ENCODE measurements at regions not wholly inside any gene's neighbourhood (a gene's known extent, or its start where the extent isn't known, plus 50 kb on each side); places are given as distances from the start of the nearest gene placed in this dataset.
"Not testable (repeated sequence)": the region's sequence is repeated elsewhere in the genome, so short reads cannot be mapped to it uniquely, and the experiment has no call there.

- H3K9me3 ChIP-seq (replicated peaks; ENCODE audit: control insufficient read depth, low read depth, low read length); H3K4me3 ChIP-seq (ENCODE audit: low read length); H3K27me3 ChIP-seq (ENCODE audit: control insufficient read depth, insufficient read depth, low read length); DNase-seq; H3K27ac ChIP-seq (ENCODE audit: low read length); H3K36me3 ChIP-seq (ENCODE audit: control insufficient read depth, insufficient read depth, low read length); H3K4me1 ChIP-seq (ENCODE audit: control insufficient read depth, insufficient read depth, low read length): not testable (repeated sequence)
- no CpG with 5 or more reads among the region's 6 CpGs for WGBS (ENCODE audit: insufficient coverage)
These were observed 51.5 kb downstream of the PPIAL4A start for GRCh38 chr1:120941066-120941465.

GRCh38 chr1:120941836-120942217 lies 52.3 kb downstream of the PPIAL4A start:
- 0% methylated on average over 2 of the region's 12 CpGs for WGBS (ENCODE audit: insufficient coverage)
- DNase-seq; H3K36me3 ChIP-seq (ENCODE audit: control insufficient read depth, insufficient read depth, low read length); H3K27ac ChIP-seq (ENCODE audit: low read length); H3K9me3 ChIP-seq (replicated peaks; ENCODE audit: control insufficient read depth, low read depth, low read length); H3K4me1 ChIP-seq (ENCODE audit: control insufficient read depth, insufficient read depth, low read length); H3K27me3 ChIP-seq (ENCODE audit: control insufficient read depth, insufficient read depth, low read length): not testable (repeated sequence)
- H3K4me3 ChIP-seq (ENCODE audit: low read length), result peak overlapping the region; percentile 39

GRCh38 chr1:120942218-120942944 lies 52.8 kb downstream of the PPIAL4A start:
- H3K27me3 ChIP-seq (ENCODE audit: control insufficient read depth, insufficient read depth, low read length); H3K36me3 ChIP-seq (ENCODE audit: control insufficient read depth, insufficient read depth, low read length); H3K4me1 ChIP-seq (ENCODE audit: control insufficient read depth, insufficient read depth, low read length); H3K9me3 ChIP-seq (replicated peaks; ENCODE audit: control insufficient read depth, low read depth, low read length): not testable (repeated sequence)
- H3K4me3 ChIP-seq (ENCODE audit: low read length), result peak overlapping the region; percentile 39
- H3K27ac ChIP-seq (ENCODE audit: low read length), result peak overlapping the region; percentile 20
- DNase-seq, result peak; percentile 74
- WGBS (ENCODE audit: insufficient coverage), result under 1% methylated on average over 26 of the region's 34 CpGs

GRCh38 chr1:120942945-120943319 lies 53.4 kb downstream of the PPIAL4A start:
- H3K9me3 ChIP-seq (replicated peaks; ENCODE audit: control insufficient read depth, low read depth, low read length); H3K4me1 ChIP-seq (ENCODE audit: control insufficient read depth, insufficient read depth, low read length); H3K27ac ChIP-seq (ENCODE audit: low read length); H3K27me3 ChIP-seq (ENCODE audit: control insufficient read depth, insufficient read depth, low read length); DNase-seq; H3K36me3 ChIP-seq (ENCODE audit: control insufficient read depth, insufficient read depth, low read length); H3K4me3 ChIP-seq (ENCODE audit: low read length): not testable (repeated sequence)
- no CpG with 5 or more reads among the region's 9 CpGs for WGBS (ENCODE audit: insufficient coverage)

GRCh38 chr1:120944691-120945090 lies 55.1 kb downstream of the PPIAL4A start:
- H3K9me3 ChIP-seq (replicated peaks; ENCODE audit: control insufficient read depth, low read depth, low read length); H3K27ac ChIP-seq (ENCODE audit: low read length); DNase-seq; H3K27me3 ChIP-seq (ENCODE audit: control insufficient read depth, insufficient read depth, low read length); H3K36me3 ChIP-seq (ENCODE audit: control insufficient read depth, insufficient read depth, low read length); H3K4me1 ChIP-seq (ENCODE audit: control insufficient read depth, insufficient read depth, low read length); H3K4me3 ChIP-seq (ENCODE audit: low read length): not testable (repeated sequence)
- WGBS (ENCODE audit: insufficient coverage), result 91% methylated on average over 13 of the region's 20 CpGs

- H3K4me3 ChIP-seq (ENCODE audit: low read length); H3K27me3 ChIP-seq (ENCODE audit: control insufficient read depth, insufficient read depth, low read length); H3K27ac ChIP-seq (ENCODE audit: low read length); H3K4me1 ChIP-seq (ENCODE audit: control insufficient read depth, insufficient read depth, low read length); H3K36me3 ChIP-seq (ENCODE audit: control insufficient read depth, insufficient read depth, low read length); DNase-seq; H3K9me3 ChIP-seq (replicated peaks; ENCODE audit: control insufficient read depth, low read depth, low read length): not testable (repeated sequence)
- WGBS (ENCODE audit: insufficient coverage), result 93% methylated on average over 2 of the region's 10 CpGs
These were observed 55.6 kb downstream of the PPIAL4A start for GRCh38 chr1:120945122-120945521.

- not testable (repeated sequence) for H3K27me3 ChIP-seq (ENCODE audit: control insufficient read depth, insufficient read depth, low read length); H3K36me3 ChIP-seq (ENCODE audit: control insufficient read depth, insufficient read depth, low read length); H3K9me3 ChIP-seq (replicated peaks; ENCODE audit: control insufficient read depth, low read depth, low read length); H3K4me3 ChIP-seq (ENCODE audit: low read length); DNase-seq; H3K27ac ChIP-seq (ENCODE audit: low read length); H3K4me1 ChIP-seq (ENCODE audit: control insufficient read depth, insufficient read depth, low read length)
- WGBS (ENCODE audit: insufficient coverage), result no CpG with 5 or more reads among the region's 4 CpGs
These were observed 57.5 kb downstream of the PPIAL4A start for GRCh38 chr1:120947114-120947513.

GRCh38 chr1:120949724-120950123 lies 60.2 kb downstream of the PPIAL4A start:
- not testable (repeated sequence) for H3K4me1 ChIP-seq (ENCODE audit: control insufficient read depth, insufficient read depth, low read length); H3K4me3 ChIP-seq (ENCODE audit: low read length); H3K27ac ChIP-seq (ENCODE audit: low read length); DNase-seq; H3K27me3 ChIP-seq (ENCODE audit: control insufficient read depth, insufficient read depth, low read length); H3K36me3 ChIP-seq (ENCODE audit: control insufficient read depth, insufficient read depth, low read length); H3K9me3 ChIP-seq (replicated peaks; ENCODE audit: control insufficient read depth, low read depth, low read length)
- 100% methylated on average over 1 of the region's 11 CpGs for WGBS (ENCODE audit: insufficient coverage)

- DNase-seq; H3K4me1 ChIP-seq (ENCODE audit: control insufficient read depth, insufficient read depth, low read length); H3K27me3 ChIP-seq (ENCODE audit: control insufficient read depth, insufficient read depth, low read length); H3K9me3 ChIP-seq (replicated peaks; ENCODE audit: control insufficient read depth, low read depth, low read length); H3K4me3 ChIP-seq (ENCODE audit: low read length); H3K27ac ChIP-seq (ENCODE audit: low read length); H3K36me3 ChIP-seq (ENCODE audit: control insufficient read depth, insufficient read depth, low read length): not testable (repeated sequence)
- WGBS (ENCODE audit: insufficient coverage), result no CpG with 5 or more reads among the region's 1 CpG
These were observed 61.1 kb downstream of the PPIAL4A start for GRCh38 chr1:120950633-120951032.

GRCh38 chr1:120951100-120951499 lies 61.5 kb downstream of the PPIAL4A start:
- no CpG with 5 or more reads among the region's 4 CpGs for WGBS (ENCODE audit: insufficient coverage)
- not testable (repeated sequence) for H3K4me1 ChIP-seq (ENCODE audit: control insufficient read depth, insufficient read depth, low read length); H3K27ac ChIP-seq (ENCODE audit: low read length); DNase-seq; H3K9me3 ChIP-seq (replicated peaks; ENCODE audit: control insufficient read depth, low read depth, low read length); H3K27me3 ChIP-seq (ENCODE audit: control insufficient read depth, insufficient read depth, low read length); H3K36me3 ChIP-seq (ENCODE audit: control insufficient read depth, insufficient read depth, low read length); H3K4me3 ChIP-seq (ENCODE audit: low read length)
